Osteoblast (primary cell): ENCODE measurements at regions not wholly inside any gene's neighbourhood (a gene's known extent, or its start where the extent isn't known, plus 50 kb on each side); places are given as distances from the start of the nearest gene placed in this dataset.

Source experiments
- DNase-seq: peaks from one replicate; pipeline ENCODE4 v3.0.0; 2011; ENCODE audit warnings: low spot score, mixed read lengths; ENCODE audit not compliant: insufficient read length; ENCODE audit errors: missing footprints
- H2AFZ ChIP-seq: 2 replicates; pipeline ENCODE4 v1.6.0; 2011; ENCODE audit warnings: mild to moderate bottlenecking, low read length
- H3K27ac ChIP-seq: 2 replicates; pipeline ENCODE4 v1.5.1; 2011; ENCODE audit warnings: mild to moderate bottlenecking, low read depth, low read length, moderate library complexity
- H3K27me3 ChIP-seq: 2 replicates; pipeline ENCODE4 v1.6.0; 2012; ENCODE audit warnings: mild to moderate bottlenecking, control low read depth, inconsistent platforms, low read length, moderate library complexity; ENCODE audit not compliant: insufficient read depth
- H3K36me3 ChIP-seq: 2 replicates; pipeline ENCODE4 v1.5.1; 2011; ENCODE audit warnings: mild to moderate bottlenecking, low read length, control low read depth, moderate library complexity; ENCODE audit not compliant: insufficient read depth
- H3K4me1 ChIP-seq: 2 replicates; pipeline ENCODE4 v1.5.1; 2011; ENCODE audit warnings: mild to moderate bottlenecking, low read length, control low read depth, moderate library complexity; ENCODE audit not compliant: insufficient read depth
- H3K4me2 ChIP-seq: 2 replicates; pipeline ENCODE4 v1.6.0; 2011; ENCODE audit warnings: mild to moderate bottlenecking, low read length; ENCODE audit not compliant: insufficient read depth
- H3K4me3 ChIP-seq: fragments of 200-600 bp; sonication (generic); 3 replicates; pipeline ENCODE4 v1.5.1; 2012; ENCODE audit warnings: mild to moderate bottlenecking, low read length, inconsistent platforms; ENCODE audit not compliant: insufficient read depth
- H3K79me2 ChIP-seq: 2 replicates; pipeline ENCODE4 v1.6.0; 2012; ENCODE audit warnings: mild to moderate bottlenecking, low read length, control low read depth, inconsistent platforms; ENCODE audit not compliant: insufficient read depth
- H3K9me3 ChIP-seq: 2 replicates; pipeline ENCODE4 v1.5.1; 2011; ENCODE audit warnings: low read depth, low read length, control low read depth
- H4K20me1 ChIP-seq: 2 replicates; pipeline ENCODE4 v1.6.0; 2012; ENCODE audit warnings: mild to moderate bottlenecking, low read length, control low read depth; ENCODE audit not compliant: insufficient read depth
- CTCF ChIP-seq: IDR thresholded peaks from 2 replicates; pipeline ENCODE4 v1.5.1; 2011; ENCODE audit warnings: mild to moderate bottlenecking, low read depth, low read length, moderate library complexity; ENCODE audit errors: extremely low read depth

GRCh38 chr2:147342329-147342728 is 502.5 kb upstream of the ACVR2A start:
- H3K79me2 ChIP-seq: no peaks in the 10 kb centered on the region
- no peak for TF ChIP-seq CTCF

GRCh38 chr2:147331790-147332419 is 512.9 kb upstream of the ACVR2A start:
- H3K79me2 ChIP-seq: no peaks in the 10 kb centered on the region
- H3K4me2 ChIP-seq: no peak overlapping the region
- TF ChIP-seq CTCF: peak; percentile 34
- no peaks in the 10 kb centered on the region for H3K9me3 ChIP-seq
- H3K36me3 ChIP-seq: no peaks in the 10 kb centered on the region
- H3K27me3 ChIP-seq: no peaks in the 10 kb centered on the region
- no peaks in the 10 kb centered on the region for H4K20me1 ChIP-seq
- H3K4me3 ChIP-seq: no peak overlapping the region
- no peak overlapping the region for H3K27ac ChIP-seq
- DNase-seq: no peak
- no peak overlapping the region for H2AFZ ChIP-seq
- H3K4me1 ChIP-seq: no peaks in the 10 kb centered on the region

More at GRCh38 chr2:147342329-147342728, 502.5 kb upstream of the ACVR2A start:
- no peak overlapping the region for H3K4me2 ChIP-seq
- H3K36me3 ChIP-seq: no peaks in the 10 kb centered on the region
- no peak overlapping the region for H3K4me3 ChIP-seq
- no peaks in the 10 kb centered on the region for H3K4me1 ChIP-seq
- no peak for DNase-seq
- no peak overlapping the region for H2AFZ ChIP-seq
- H3K27me3 ChIP-seq: no peaks in the 10 kb centered on the region
- no peaks in the 10 kb centered on the region for H4K20me1 ChIP-seq
- no peak overlapping the region for H3K27ac ChIP-seq
- no peaks in the 10 kb centered on the region for H3K9me3 ChIP-seq

GRCh38 chr2:147330925-147331324 is 513.9 kb upstream of the ACVR2A start:
- no peak overlapping the region for H3K27ac ChIP-seq
- H3K4me1 ChIP-seq: no peaks in the 10 kb centered on the region
- H2AFZ ChIP-seq: no peak overlapping the region
- H4K20me1 ChIP-seq: no peaks in the 10 kb centered on the region
- H3K4me2 ChIP-seq: no peak overlapping the region
- no peaks in the 10 kb centered on the region for H3K9me3 ChIP-seq
- DNase-seq: no peak
- no peaks in the 10 kb centered on the region for H3K79me2 ChIP-seq
- H3K36me3 ChIP-seq: no peaks in the 10 kb centered on the region
- no peak for TF ChIP-seq CTCF
- H3K4me3 ChIP-seq: no peak overlapping the region
- H3K27me3 ChIP-seq: no peaks in the 10 kb centered on the region

- Histone ChIP-seq H3K4me3 (no peak overlapping the region), H3K4me2 (no peak overlapping the region), H3K4me1 (no peaks in the 10 kb centered on the region), H3K9me3 (no peaks in the 10 kb centered on the region), H3K79me2 (no peaks in the 10 kb centered on the region), H3K36me3 (no peaks in the 10 kb centered on the region), H2AFZ (no peak overlapping the region), H3K27me3 (no peaks in the 10 kb centered on the region), H4K20me1 (no peaks in the 10 kb centered on the region), H3K27ac (no peak overlapping the region)
- no peak for DNase-seq
- no peak for TF ChIP-seq CTCF
Observed at GRCh38 chr2:147327613-147328012, 517.2 kb upstream of the ACVR2A start.
